ENCODE measurements at regions not wholly inside any gene's neighbourhood (a gene's known extent, or its start where the extent isn't known, plus 50 kb on each side); places are given as distances from the start of the nearest gene placed in this dataset.

DNA sequence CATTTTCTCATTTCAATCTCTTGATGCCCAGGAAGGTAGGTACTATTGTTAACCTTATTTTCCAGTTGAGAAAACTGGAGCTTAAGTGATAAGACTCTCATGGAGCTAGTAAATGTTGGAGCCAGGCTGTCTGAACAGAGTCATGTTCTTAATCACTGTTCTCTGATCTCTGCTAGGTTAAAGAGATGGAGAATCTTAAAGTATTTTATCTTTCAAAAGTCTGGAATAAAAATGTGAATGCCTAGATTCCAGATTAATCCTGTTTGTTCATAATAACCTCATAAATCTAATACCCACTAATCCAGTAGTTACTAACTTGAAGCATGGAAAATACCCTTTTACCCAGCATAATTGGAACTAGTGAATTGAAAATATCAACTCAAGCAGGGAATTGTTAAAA lies 341.0 kb upstream of the RGS6 start:
- Mint-ChIP-seq H3K4me3 (no peak overlapping the region), H3K27me3 (ENCODE audit: low read depth) (no peaks in the 10 kb centered on the region)
- TF ChIP-seq, protein P1, sequence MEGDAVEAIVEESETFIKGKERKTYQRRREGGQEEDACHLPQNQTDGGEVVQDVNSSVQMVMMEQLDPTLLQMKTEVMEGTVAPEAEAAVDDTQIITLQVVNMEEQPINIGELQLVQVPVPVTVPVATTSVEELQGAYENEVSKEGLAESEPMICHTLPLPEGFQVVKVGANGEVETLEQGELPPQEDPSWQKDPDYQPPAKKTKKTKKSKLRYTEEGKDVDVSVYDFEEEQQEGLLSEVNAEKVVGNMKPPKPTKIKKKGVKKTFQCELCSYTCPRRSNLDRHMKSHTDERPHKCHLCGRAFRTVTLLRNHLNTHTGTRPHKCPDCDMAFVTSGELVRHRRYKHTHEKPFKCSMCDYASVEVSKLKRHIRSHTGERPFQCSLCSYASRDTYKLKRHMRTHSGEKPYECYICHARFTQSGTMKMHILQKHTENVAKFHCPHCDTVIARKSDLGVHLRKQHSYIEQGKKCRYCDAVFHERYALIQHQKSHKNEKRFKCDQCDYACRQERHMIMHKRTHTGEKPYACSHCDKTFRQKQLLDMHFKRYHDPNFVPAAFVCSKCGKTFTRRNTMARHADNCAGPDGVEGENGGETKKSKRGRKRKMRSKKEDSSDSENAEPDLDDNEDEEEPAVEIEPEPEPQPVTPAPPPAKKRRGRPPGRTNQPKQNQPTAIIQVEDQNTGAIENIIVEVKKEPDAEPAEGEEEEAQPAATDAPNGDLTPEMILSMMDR (conservative IDR thresholded peaks at IDR 0.05), result no peak

GRCh38 chr14:71591929-71592328 lies 340.3 kb upstream of the RGS6 start:
- H3K27ac Mint-ChIP-seq (ENCODE audit: unreplicated experiment), result no peak overlapping the region
- no peaks in the 10 kb centered on the region for H3K4me1 Mint-ChIP-seq
- H3K27me3 Mint-ChIP-seq (ENCODE audit: low read depth), result no peaks in the 10 kb centered on the region
- H3K9me3 Mint-ChIP-seq, result no peaks in the 10 kb centered on the region
- H3K4me3 Mint-ChIP-seq, result no peak overlapping the region
- H3K36me3 Mint-ChIP-seq (ENCODE audit: low read depth), result no peaks in the 10 kb centered on the region
- TF ChIP-seq, protein P1 (conservative IDR thresholded peaks at IDR 0.05), result no peak
- no peak for DNase-seq (ENCODE audit: low read depth, low spot score)

More for the DNA sequence above, 341.0 kb upstream of the RGS6 start:
- DNase-seq (ENCODE audit: low read depth, low spot score), result no peak
- Mint-ChIP-seq H3K36me3 (ENCODE audit: low read depth) (no peaks in the 10 kb centered on the region), H3K4me1 (peaks cover 6% of the 10 kb centered on the region), H3K27ac (ENCODE audit: unreplicated experiment) (no peak overlapping the region), H3K9me3 (no peaks in the 10 kb centered on the region)

DNA sequence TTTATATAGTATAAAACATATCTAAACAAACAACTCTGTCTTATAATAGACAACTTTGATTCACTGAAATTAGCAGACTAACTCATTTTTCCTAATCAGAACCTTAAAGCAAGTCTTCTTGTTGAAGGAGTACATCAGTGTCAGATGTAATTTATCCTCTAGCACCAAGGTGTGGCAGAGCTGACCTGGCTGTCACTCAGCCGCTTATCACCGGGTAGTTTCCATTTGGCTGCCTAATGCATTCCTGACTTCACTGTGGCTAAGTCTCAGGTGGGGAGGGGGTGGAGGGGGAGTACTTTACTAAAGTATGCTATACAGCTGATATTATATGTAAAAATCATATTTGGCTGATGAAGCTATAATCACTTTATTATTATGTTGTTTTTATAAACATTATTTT lies 339.9 kb upstream of the RGS6 start:
- no peak for DNase-seq (ENCODE audit: low read depth, low spot score)
- H3K27ac Mint-ChIP-seq (ENCODE audit: unreplicated experiment), result no peak overlapping the region
- no peaks in the 10 kb centered on the region for H3K36me3 Mint-ChIP-seq (ENCODE audit: low read depth)
- H3K27me3 Mint-ChIP-seq (ENCODE audit: low read depth), result no peaks in the 10 kb centered on the region
- no peaks in the 10 kb centered on the region for H3K4me1 Mint-ChIP-seq
- no peaks in the 10 kb centered on the region for H3K9me3 Mint-ChIP-seq
- H3K4me3 Mint-ChIP-seq, result no peak overlapping the region
- TF ChIP-seq, protein P1 (conservative IDR thresholded peaks at IDR 0.05), result no peak

DNA sequence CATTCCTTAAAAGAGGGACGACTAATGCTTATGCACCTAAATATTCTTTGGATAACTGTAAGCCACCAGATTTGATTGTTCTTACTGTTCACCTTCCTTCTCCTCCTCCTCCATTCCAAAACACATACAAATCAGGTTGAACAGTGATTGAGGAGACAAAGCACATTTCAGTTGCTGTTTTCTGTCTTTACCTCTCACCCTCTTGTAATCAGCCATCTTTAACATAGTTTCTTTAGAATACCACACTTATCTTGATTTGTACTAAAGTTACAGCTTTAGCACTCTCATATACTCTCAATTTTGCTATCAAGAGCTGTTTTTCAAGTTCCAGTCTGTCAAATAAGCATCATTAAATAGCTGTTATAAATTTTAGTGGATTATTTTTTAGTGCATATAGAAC lies 338.3 kb upstream of the RGS6 start:
- no peak overlapping the region for H3K4me3 Mint-ChIP-seq
- peaks cover 9% of the 10 kb centered on the region for H3K36me3 Mint-ChIP-seq (ENCODE audit: low read depth)
- no peaks in the 10 kb centered on the region for H3K9me3 Mint-ChIP-seq
- DNase-seq (ENCODE audit: low read depth, low spot score), result no peak
- no peak overlapping the region for H3K27ac Mint-ChIP-seq (ENCODE audit: unreplicated experiment)
- H3K4me1 Mint-ChIP-seq, result no peaks in the 10 kb centered on the region
- no peaks in the 10 kb centered on the region for H3K27me3 Mint-ChIP-seq (ENCODE audit: low read depth)
- TF ChIP-seq, protein P1 (conservative IDR thresholded peaks at IDR 0.05), result no peak

DNA sequence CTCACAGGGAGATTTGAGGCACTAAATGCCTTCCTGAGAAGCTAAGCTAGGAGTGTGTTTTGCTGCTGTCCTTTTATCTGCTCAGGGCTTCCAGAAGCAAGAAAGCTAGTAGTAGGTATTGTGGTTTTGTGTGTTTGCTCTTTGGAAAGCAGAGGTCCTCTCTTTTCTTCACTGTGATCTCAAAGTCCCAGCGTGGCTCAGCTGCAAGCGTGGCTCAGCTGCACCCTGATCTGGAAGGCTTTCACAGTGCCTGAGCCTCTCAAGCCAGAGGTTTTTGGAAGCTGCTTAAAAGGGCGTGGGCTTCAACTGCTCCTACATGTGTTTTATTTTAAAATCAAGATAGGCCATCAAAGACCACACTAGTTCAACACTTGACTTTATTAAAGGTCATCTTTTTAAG lies 337.4 kb upstream of the RGS6 start:
- no peaks in the 10 kb centered on the region for H3K27me3 Mint-ChIP-seq (ENCODE audit: low read depth)

More for the DNA sequence above, 337.4 kb upstream of the RGS6 start:
- no peaks in the 10 kb centered on the region for H3K9me3 Mint-ChIP-seq
- no peak for DNase-seq (ENCODE audit: low read depth, low spot score)
- TF ChIP-seq, protein P1 (conservative IDR thresholded peaks at IDR 0.05), result no peak
- no peaks in the 10 kb centered on the region for H3K4me1 Mint-ChIP-seq
- H3K27ac Mint-ChIP-seq (ENCODE audit: unreplicated experiment), result no peak overlapping the region
- no peak overlapping the region for H3K4me3 Mint-ChIP-seq
- H3K36me3 Mint-ChIP-seq (ENCODE audit: low read depth), result peaks cover 13% of the 10 kb centered on the region

Measured in neural crest cell (in vitro differentiated cells).